Fibroblast of pulmonary artery (primary cell): ENCODE measurements at regions not wholly inside any gene's neighbourhood (a gene's known extent, or its start where the extent isn't known, plus 50 kb on each side); places are given as distances from the start of the nearest gene placed in this dataset.

Experiments used
- DNase-seq: peaks from one replicate; pipeline ENCODE4 v3.0.0-alpha.2; 2010; ENCODE audit warnings: low read depth
- H3K4me3 ChIP-seq: replicated peaks from 2 replicates; pipeline ENCODE4 v1.5.1; 2011; ENCODE audit warnings: low read depth, mild to moderate bottlenecking, control low read depth, low read length, moderate library complexity
- CTCF ChIP-seq: IDR thresholded peaks from 2 replicates; pipeline ENCODE4 v1.5.1; 2011; ENCODE audit warnings: mild to moderate bottlenecking, control low read depth, low read length, inconsistent platforms; ENCODE audit errors: missing control alignments

GRCh38 chr9:108756746-108757490, 98.9 kb downstream of the ACTL7B start:
- DNase-seq = no peak
- no peak overlapping the region for H3K4me3 ChIP-seq
- peak; percentile 28 for TF ChIP-seq CTCF

GRCh38 chr9:108755979-108756378, 99.8 kb downstream of the ACTL7B start:
- H3K4me3 ChIP-seq = no peak overlapping the region
- no peak for TF ChIP-seq CTCF
- no peak for DNase-seq

GRCh38 chr9:108751369-108751768, 104.4 kb downstream of the ACTL7B start:
- H3K4me3 ChIP-seq = no peak overlapping the region
- DNase-seq = no peak
- no peak for TF ChIP-seq CTCF

GRCh38 chr9:108750661-108751215, 105.0 kb downstream of the ACTL7B start:
- TF ChIP-seq CTCF = no peak
- H3K4me3 ChIP-seq = no peak overlapping the region
- no peak for DNase-seq

GRCh38 chr9:108748776-108749175, 107.0 kb downstream of the ACTL7B start:
- TF ChIP-seq CTCF = no peak
- DNase-seq = no peak
- H3K4me3 ChIP-seq = no peak overlapping the region

- no peak for TF ChIP-seq CTCF
- H3K4me3 ChIP-seq = no peak overlapping the region
- DNase-seq = peak; percentile 20
Measured at GRCh38 chr9:108746864-108747263, 108.9 kb downstream of the ACTL7B start.

- TF ChIP-seq CTCF = no peak
Measured at GRCh38 chr9:108746001-108746400, 109.8 kb downstream of the ACTL7B start.

More at GRCh38 chr9:108746001-108746400, 109.8 kb downstream of the ACTL7B start:
- DNase-seq = no peak
- H3K4me3 ChIP-seq = no peak overlapping the region
